ENCODE measurements at regions not wholly inside any gene's neighbourhood (a gene's known extent, or its start where the extent isn't known, plus 50 kb on each side); places are given as distances from the start of the nearest gene placed in this dataset.
"Not testable (repeated sequence)": the region's sequence is repeated elsewhere in the genome, so short reads cannot be mapped to it uniquely, and the experiment has no call there.

- H3K36me3 ChIP-seq (ENCODE audit: control insufficient read depth, insufficient read depth, low read length); H3K4me3 ChIP-seq (ENCODE audit: low read length); H3K9me3 ChIP-seq (replicated peaks; ENCODE audit: control insufficient read depth, low read depth, low read length); H3K27ac ChIP-seq (ENCODE audit: low read length); H3K4me1 ChIP-seq (ENCODE audit: control insufficient read depth, insufficient read depth, low read length); H3K27me3 ChIP-seq (ENCODE audit: control insufficient read depth, insufficient read depth, low read length); DNase-seq: not testable (repeated sequence)
- WGBS (ENCODE audit: insufficient coverage), result 41% methylated on average over 4 of the region's 4 CpGs
Observed at GRCh38 chr4:145255311-145255710, 74.9 kb upstream of the OTUD4 start.

DNA sequence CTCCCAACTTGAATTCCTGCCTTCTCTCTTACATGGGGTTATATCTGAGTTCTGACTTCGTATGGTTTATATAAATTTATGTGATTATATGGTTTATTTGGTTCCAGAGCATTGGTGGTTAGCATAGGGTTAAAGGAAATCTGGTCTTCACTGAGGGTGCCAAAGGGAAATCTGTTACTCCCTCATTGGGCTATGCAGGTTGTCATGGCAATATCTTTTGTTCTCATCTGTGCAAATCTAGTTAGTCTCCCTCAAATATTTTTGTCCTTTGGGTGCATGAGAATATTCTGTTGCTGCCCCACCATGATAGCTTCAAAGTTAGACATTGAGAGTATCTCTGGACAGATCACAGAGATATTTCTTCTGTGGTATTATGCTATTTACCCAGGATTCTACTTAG, 71.8 kb upstream of the OTUD4 start:
- no peak for DNase-seq
- WGBS (ENCODE audit: insufficient coverage), result no CpG with 5 or more reads among the region's 1 CpG
- peaks cover 4% of the 10 kb centered on the region for H3K9me3 ChIP-seq (replicated peaks; ENCODE audit: control insufficient read depth, low read depth, low read length)
- H3K4me3 ChIP-seq (ENCODE audit: low read length), result no peak overlapping the region
- H3K36me3 ChIP-seq (ENCODE audit: control insufficient read depth, insufficient read depth, low read length), result no peaks in the 10 kb centered on the region
- no peak overlapping the region for H3K27ac ChIP-seq (ENCODE audit: low read length)
- H3K4me1 ChIP-seq (ENCODE audit: control insufficient read depth, insufficient read depth, low read length), result no peaks in the 10 kb centered on the region
- no peaks in the 10 kb centered on the region for H3K27me3 ChIP-seq (ENCODE audit: control insufficient read depth, insufficient read depth, low read length)

GRCh38 chr4:145251391-145251790, 71.0 kb upstream of the OTUD4 start:
- no peaks in the 10 kb centered on the region for H3K27me3 ChIP-seq (ENCODE audit: control insufficient read depth, insufficient read depth, low read length)
- H3K36me3 ChIP-seq (ENCODE audit: control insufficient read depth, insufficient read depth, low read length), result no peaks in the 10 kb centered on the region
- DNase-seq, result no peak
- no peak overlapping the region for H3K4me3 ChIP-seq (ENCODE audit: low read length)
- H3K9me3 ChIP-seq (replicated peaks; ENCODE audit: control insufficient read depth, low read depth, low read length), result peaks cover 4% of the 10 kb centered on the region
- no peaks in the 10 kb centered on the region for H3K4me1 ChIP-seq (ENCODE audit: control insufficient read depth, insufficient read depth, low read length)
- 100% methylated on average over 1 of the region's 2 CpGs for WGBS (ENCODE audit: insufficient coverage)
- H3K27ac ChIP-seq (ENCODE audit: low read length), result no peak overlapping the region

DNA sequence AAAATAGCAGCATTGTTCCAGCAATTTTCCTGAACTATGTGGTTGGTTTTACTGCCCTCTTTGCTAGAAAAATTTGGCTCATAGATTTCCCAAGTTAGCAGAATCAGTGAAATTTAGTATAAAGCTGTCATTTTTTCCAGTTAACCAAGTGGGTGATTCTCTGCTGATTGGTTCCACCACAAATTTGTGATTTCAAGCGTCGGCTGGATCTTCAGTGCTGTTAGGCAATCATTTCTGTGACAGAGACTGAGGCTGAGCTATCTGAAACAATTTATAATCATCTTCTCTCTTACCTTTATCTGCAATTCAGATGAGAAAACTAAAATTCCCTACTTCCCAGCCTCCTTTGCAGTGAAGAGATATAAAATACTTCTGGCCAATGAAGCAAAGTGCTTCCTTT, 68.6 kb upstream of the OTUD4 start:
- no peak overlapping the region for H3K4me3 ChIP-seq (ENCODE audit: low read length)
- 40% methylated on average over 2 of the region's 2 CpGs for WGBS (ENCODE audit: insufficient coverage)
- H3K9me3 ChIP-seq (replicated peaks; ENCODE audit: control insufficient read depth, low read depth, low read length), result peaks cover 8% of the 10 kb centered on the region
- no peak overlapping the region for H3K27ac ChIP-seq (ENCODE audit: low read length)
- DNase-seq, result peak; percentile 30
- no peaks in the 10 kb centered on the region for H3K36me3 ChIP-seq (ENCODE audit: control insufficient read depth, insufficient read depth, low read length)
- H3K4me1 ChIP-seq (ENCODE audit: control insufficient read depth, insufficient read depth, low read length), result no peaks in the 10 kb centered on the region
- no peaks in the 10 kb centered on the region for H3K27me3 ChIP-seq (ENCODE audit: control insufficient read depth, insufficient read depth, low read length)

GRCh38 chr4:145248502-145248901, 68.1 kb upstream of the OTUD4 start:
- no peak for DNase-seq
- no CpG with 5 or more reads among the region's 1 CpG for WGBS (ENCODE audit: insufficient coverage)
- no peak overlapping the region for H3K4me3 ChIP-seq (ENCODE audit: low read length)
- H3K27ac ChIP-seq (ENCODE audit: low read length), result no peak overlapping the region
- H3K4me1 ChIP-seq (ENCODE audit: control insufficient read depth, insufficient read depth, low read length), result no peaks in the 10 kb centered on the region
- H3K36me3 ChIP-seq (ENCODE audit: control insufficient read depth, insufficient read depth, low read length), result no peaks in the 10 kb centered on the region
- peaks cover 9% of the 10 kb centered on the region for H3K9me3 ChIP-seq (replicated peaks; ENCODE audit: control insufficient read depth, low read depth, low read length)
- H3K27me3 ChIP-seq (ENCODE audit: control insufficient read depth, insufficient read depth, low read length), result no peaks in the 10 kb centered on the region

DNA sequence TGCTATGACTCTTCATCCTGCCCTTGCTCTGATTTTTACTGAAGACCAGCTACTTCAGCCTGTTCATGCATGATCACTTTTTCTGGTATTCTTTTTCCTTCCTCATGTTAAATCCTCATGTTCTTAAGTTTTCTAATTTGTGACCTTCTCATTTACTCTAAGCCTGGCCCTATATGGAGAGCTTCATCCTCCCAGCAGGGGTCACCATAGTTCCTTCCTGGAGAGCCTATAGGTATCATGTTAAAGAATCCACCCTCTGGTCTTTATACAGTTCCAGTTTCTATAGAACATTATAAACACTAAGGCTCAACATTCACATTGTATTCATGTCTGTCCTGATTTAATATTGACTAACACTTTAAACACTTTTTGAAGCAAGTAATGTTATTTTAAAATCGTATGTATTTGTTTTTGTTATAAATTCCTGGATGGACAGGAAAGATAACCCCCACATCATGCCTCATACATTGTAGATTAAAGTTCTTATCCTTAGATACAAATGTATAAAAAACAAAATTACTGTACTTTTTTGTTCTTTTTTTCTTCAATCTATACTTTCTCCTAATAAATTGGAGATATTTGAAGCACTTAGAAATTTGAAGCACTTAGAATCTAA, 53.8 kb upstream of the OTUD4 start:
- Histone ChIP-seq H3K36me3 (ENCODE audit: control insufficient read depth, insufficient read depth, low read length) (no peaks in the 10 kb centered on the region), H3K4me3 (ENCODE audit: low read length) (no peak overlapping the region), H3K4me1 (ENCODE audit: control insufficient read depth, insufficient read depth, low read length) (no peaks in the 10 kb centered on the region), H3K9me3 (replicated peaks; ENCODE audit: control insufficient read depth, low read depth, low read length) (no peaks in the 10 kb centered on the region), H3K27me3 (ENCODE audit: control insufficient read depth, insufficient read depth, low read length) (no peaks in the 10 kb centered on the region), H3K27ac (ENCODE audit: low read length) (peak overlapping the region; percentile 7)
- DNase-seq, result peak; percentile 92
- WGBS (ENCODE audit: insufficient coverage), result no CpG with 5 or more reads among the region's 1 CpG

GRCh38 chr4:145231906-145232700, 51.7 kb upstream of the OTUD4 start:
- H3K4me3 ChIP-seq (ENCODE audit: low read length), result no peak overlapping the region
- H3K9me3 ChIP-seq (replicated peaks; ENCODE audit: control insufficient read depth, low read depth, low read length), result peaks cover 2% of the 10 kb centered on the region
- DNase-seq, result peak; percentile 80
- 60% methylated on average over 1 of the region's 8 CpGs for WGBS (ENCODE audit: insufficient coverage)
- no peaks in the 10 kb centered on the region for H3K36me3 ChIP-seq (ENCODE audit: control insufficient read depth, insufficient read depth, low read length)
- H3K27ac ChIP-seq (ENCODE audit: low read length), result no peak overlapping the region
- H3K4me1 ChIP-seq (ENCODE audit: control insufficient read depth, insufficient read depth, low read length), result no peaks in the 10 kb centered on the region
- H3K27me3 ChIP-seq (ENCODE audit: control insufficient read depth, insufficient read depth, low read length), result no peaks in the 10 kb centered on the region

GRCh38 chr4:145230726-145231125, 50.3 kb upstream of the OTUD4 start:
- peak; percentile 53 for DNase-seq
- WGBS (ENCODE audit: insufficient coverage), result no CpG with 5 or more reads among the region's 2 CpGs

More at GRCh38 chr4:145230726-145231125, 50.3 kb upstream of the OTUD4 start:
- no peaks in the 10 kb centered on the region for H3K36me3 ChIP-seq (ENCODE audit: control insufficient read depth, insufficient read depth, low read length)
- H3K27ac ChIP-seq (ENCODE audit: low read length), result peak overlapping the region; percentile 25
- H3K4me3 ChIP-seq (ENCODE audit: low read length), result no peak overlapping the region
- no peaks in the 10 kb centered on the region for H3K4me1 ChIP-seq (ENCODE audit: control insufficient read depth, insufficient read depth, low read length)
- H3K27me3 ChIP-seq (ENCODE audit: control insufficient read depth, insufficient read depth, low read length), result no peaks in the 10 kb centered on the region
- H3K9me3 ChIP-seq (replicated peaks; ENCODE audit: control insufficient read depth, low read depth, low read length), result peaks cover 2% of the 10 kb centered on the region

Data from muscle of leg (tissue), 3 donors.